ENCODE measurements at regions not wholly inside any gene's neighbourhood (a gene's known extent, or its start where the extent isn't known, plus 50 kb on each side); places are given as distances from the start of the nearest gene placed in this dataset.

DNA sequence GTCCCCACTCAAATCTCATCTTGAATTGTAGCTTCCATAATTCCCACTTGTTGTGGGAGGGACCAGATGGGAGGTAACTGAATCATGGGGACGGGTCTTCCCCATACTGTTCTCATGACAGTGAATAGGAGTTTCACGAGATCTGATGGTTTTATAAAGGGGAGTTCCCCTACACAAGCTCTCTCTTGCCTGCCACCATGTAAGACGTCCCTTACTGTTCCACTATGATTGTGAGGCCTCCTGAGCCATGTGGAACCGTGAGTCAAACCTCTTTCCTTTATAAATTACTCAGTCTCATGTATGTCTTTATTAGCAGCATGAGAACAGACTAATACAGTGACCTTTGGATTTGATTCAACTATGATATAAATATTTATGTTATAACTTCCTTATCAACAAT lies 78.0 kb downstream of the CYRIA start:
- no peak for TF ChIP-seq CTCF (conservative IDR thresholded peaks at IDR 0.05; ENCODE audit: low read depth, low read length)
- no peak for DNase-seq (ENCODE audit: low read depth)
- H3K4me3 ChIP-seq (ENCODE audit: low read depth, low read length): no peak overlapping the region

- H3K4me3 ChIP-seq (ENCODE audit: low read depth, low read length): no peak overlapping the region
- no peak for TF ChIP-seq CTCF (conservative IDR thresholded peaks at IDR 0.05; ENCODE audit: low read depth, low read length)
Measured at GRCh38 chr2:16584824-16585540, 80.7 kb downstream of the CYRIA start.

DNA sequence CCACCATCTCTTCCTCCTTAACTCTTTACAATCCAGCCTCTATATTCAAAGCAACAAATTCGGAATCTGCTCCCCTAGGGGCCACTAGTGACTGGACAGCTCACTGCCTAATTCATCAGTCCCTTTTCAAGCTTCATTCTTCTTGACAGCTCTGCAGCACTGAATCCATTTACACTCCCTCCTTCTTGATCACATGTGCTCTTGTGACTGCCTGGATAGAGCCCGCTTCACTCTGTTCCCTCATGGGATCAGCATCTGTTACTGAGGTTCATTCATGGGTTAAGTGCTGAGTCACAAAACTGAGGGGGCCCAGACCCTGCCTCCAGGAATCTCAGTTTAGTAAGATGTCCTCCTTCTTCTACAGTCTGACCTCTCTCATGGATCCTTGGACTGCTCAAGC lies 81.5 kb downstream of the CYRIA start:
- TF ChIP-seq CTCF (conservative IDR thresholded peaks at IDR 0.05; ENCODE audit: low read depth, low read length): no peak
- H3K4me3 ChIP-seq (ENCODE audit: low read depth, low read length): no peak overlapping the region
- DNase-seq (ENCODE audit: low read depth): no peak

More at GRCh38 chr2:16584824-16585540, 80.7 kb downstream of the CYRIA start:
- no peak for DNase-seq (ENCODE audit: low read depth)

GRCh38 chr2:16581241-16581640 lies 84.4 kb downstream of the CYRIA start:
- no peak for DNase-seq (ENCODE audit: low read depth)
- no peak overlapping the region for H3K4me3 ChIP-seq (ENCODE audit: low read depth, low read length)
- TF ChIP-seq CTCF (conservative IDR thresholded peaks at IDR 0.05; ENCODE audit: low read depth, low read length): no peak

DNA sequence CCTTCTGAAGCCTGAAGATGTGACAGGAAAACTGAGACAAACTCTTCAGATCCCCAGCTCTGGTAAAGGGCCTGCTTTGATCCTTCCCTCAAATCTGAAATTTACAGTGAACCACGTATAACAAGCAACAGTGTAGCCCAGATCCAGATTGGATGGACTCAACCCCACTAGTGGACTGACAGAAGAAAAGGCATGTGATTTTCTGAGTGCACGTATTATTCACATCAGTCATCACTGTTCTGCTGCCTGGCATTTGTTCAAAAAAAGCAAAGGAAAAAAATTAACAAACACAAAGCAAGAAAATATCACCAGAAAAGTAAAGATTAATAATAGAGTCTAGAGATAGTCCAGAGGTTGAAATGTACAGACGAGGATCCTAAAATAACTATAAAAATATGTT lies 87.6 kb downstream of the CYRIA start:
- DNase-seq (ENCODE audit: low read depth): peak; percentile 73
- H3K4me3 ChIP-seq (ENCODE audit: low read depth, low read length): no peak overlapping the region
- TF ChIP-seq CTCF (conservative IDR thresholded peaks at IDR 0.05; ENCODE audit: low read depth, low read length): no peak

GRCh38 chr2:16570516-16570915 lies 95.1 kb downstream of the CYRIA start:
- no peak for DNase-seq (ENCODE audit: low read depth)
- TF ChIP-seq CTCF (conservative IDR thresholded peaks at IDR 0.05; ENCODE audit: low read depth, low read length): no peak
- no peak overlapping the region for H3K4me3 ChIP-seq (ENCODE audit: low read depth, low read length)

Data from choroid plexus epithelial cell (primary cell).